Brain microvascular endothelial cell (primary cell): ENCODE measurements at regions not wholly inside any gene's neighbourhood (a gene's known extent, or its start where the extent isn't known, plus 50 kb on each side); places are given as distances from the start of the nearest gene placed in this dataset.

Experiments
- DNase-seq: peaks from one replicate; pipeline ENCODE4 v3.0.0-alpha.2; 2020
- H3K27ac ChIP-seq: fragments of 250-450 bp; sonication (Bioruptor Pico); 2 replicates; pipeline ENCODE4 v1.5.1; 2020; ENCODE audit warnings: mild to moderate bottlenecking, moderate library complexity
- H3K27me3 ChIP-seq: fragments of 250-450 bp; sonication (Bioruptor Pico); replicated peaks from 2 replicates; pipeline ENCODE4 v1.5.1; 2020; ENCODE audit warnings: mild to moderate bottlenecking
- H3K36me3 ChIP-seq: fragments of 250-450 bp; sonication (Bioruptor Pico); replicated peaks from 2 replicates; pipeline ENCODE4 v1.5.1; 2020; ENCODE audit warnings: mild to moderate bottlenecking
- H3K4me3 ChIP-seq: 2 replicates; pipeline ENCODE4 v1.5.1; 2011; ENCODE audit warnings: low read depth, mild to moderate bottlenecking, control low read depth, low read length, moderate library complexity
- CTCF ChIP-seq: IDR thresholded peaks from 2 replicates; pipeline ENCODE4 v1.5.1; 2011; ENCODE audit warnings: low read depth, mild to moderate bottlenecking, moderate library complexity, low read length, control low read depth, inconsistent platforms; ENCODE audit errors: missing control alignments
- in situ Hi-C: cut with HindIII; loops from 2 replicates; pipeline ENCODE4 v1.10.0; 2017; ENCODE audit warnings: low sequenced_read_pairs, low pct_ligation_motif_present

GRCh38 chr10:10365676-10366075 lies 652.0 kb upstream of the CELF2 start:
- no peaks in the 10 kb centered on the region for H3K27me3 ChIP-seq
- H3K27ac ChIP-seq = no peak overlapping the region
- no peak overlapping the region for H3K4me3 ChIP-seq
- no peak for DNase-seq
- in situ Hi-C loops = no loop called here
- TF ChIP-seq CTCF = no peak
- H3K36me3 ChIP-seq = no peaks in the 10 kb centered on the region

GRCh38 chr10:10366836-10367235 lies 650.8 kb upstream of the CELF2 start:
- Histone ChIP-seq H3K4me3 (no peak overlapping the region), H3K27ac (no peak overlapping the region), H3K27me3 (no peaks in the 10 kb centered on the region), H3K36me3 (no peaks in the 10 kb centered on the region)
- DNase-seq = no peak
- in situ Hi-C loops = no loop called here
- TF ChIP-seq CTCF = no peak

- in situ Hi-C loops = no loop called here
- Histone ChIP-seq H3K27me3 (no peaks in the 10 kb centered on the region), H3K36me3 (no peaks in the 10 kb centered on the region), H3K27ac (no peak overlapping the region), H3K4me3 (no peak overlapping the region)
- DNase-seq = no peak
- TF ChIP-seq CTCF = no peak
These were observed 650.4 kb upstream of the CELF2 start for GRCh38 chr10:10367264-10367663.

- TF ChIP-seq CTCF = no peak
- in situ Hi-C loops = no loop called here
These were observed 648.6 kb upstream of the CELF2 start for GRCh38 chr10:10368951-10369576.

GRCh38 chr10:10385831-10386230 lies 631.8 kb upstream of the CELF2 start:
- Histone ChIP-seq H3K27ac (no peak overlapping the region), H3K4me3 (no peak overlapping the region), H3K36me3 (no peaks in the 10 kb centered on the region), H3K27me3 (no peaks in the 10 kb centered on the region)
- no peak for DNase-seq
- in situ Hi-C loops = no loop called here
- no peak for TF ChIP-seq CTCF

More at GRCh38 chr10:10368951-10369576, 648.6 kb upstream of the CELF2 start:
- Histone ChIP-seq H3K4me3 (no peak overlapping the region), H3K27me3 (no peaks in the 10 kb centered on the region), H3K36me3 (no peaks in the 10 kb centered on the region), H3K27ac (no peak overlapping the region)
- DNase-seq = no peak

- TF ChIP-seq CTCF = no peak
These were observed 628.5 kb upstream of the CELF2 start for GRCh38 chr10:10389182-10389581.

More at GRCh38 chr10:10389182-10389581, 628.5 kb upstream of the CELF2 start:
- DNase-seq = no peak
- in situ Hi-C loops = no loop called here
- Histone ChIP-seq H3K27ac (no peak overlapping the region), H3K4me3 (no peak overlapping the region), H3K27me3 (no peaks in the 10 kb centered on the region), H3K36me3 (no peaks in the 10 kb centered on the region)
